Glutamatergic neuron (in vitro differentiated cells): ENCODE measurements at regions not wholly inside any gene's neighbourhood (a gene's known extent, or its start where the extent isn't known, plus 50 kb on each side); places are given as distances from the start of the nearest gene placed in this dataset.

ENCODE experiments used
- DNase-seq: peaks from one replicate; pipeline ENCODE4 v3.0.0; 2022
- H3K27ac Mint-ChIP-seq: one replicate; pipeline ENCODE4 v1.8.0; 2020; ENCODE audit warnings: mild to moderate bottlenecking, mixed read lengths, inconsistent platforms; ENCODE audit not compliant: unreplicated experiment
- H3K27me3 Mint-ChIP-seq: one replicate; pipeline ENCODE4 v1.8.0; 2020; ENCODE audit warnings: mild to moderate bottlenecking, moderate library complexity, mixed read lengths, inconsistent platforms; ENCODE audit not compliant: unreplicated experiment
- H3K36me3 Mint-ChIP-seq: one replicate; pipeline ENCODE4 v1.8.0; 2020; ENCODE audit warnings: mild to moderate bottlenecking, mixed read lengths, inconsistent platforms; ENCODE audit not compliant: unreplicated experiment
- H3K4me1 Mint-ChIP-seq: one replicate; pipeline ENCODE4 v1.8.0; 2020; ENCODE audit warnings: mild to moderate bottlenecking, low read depth, mixed read lengths, inconsistent platforms; ENCODE audit not compliant: unreplicated experiment
- H3K4me3 Mint-ChIP-seq: one replicate; pipeline ENCODE4 v1.8.0; 2020; ENCODE audit warnings: mild to moderate bottlenecking, mixed read lengths, inconsistent platforms; ENCODE audit not compliant: unreplicated experiment
- H3K9me3 Mint-ChIP-seq: one replicate; pipeline ENCODE4 v1.8.0; 2020; ENCODE audit warnings: mild to moderate bottlenecking, moderate library complexity, mixed read lengths, inconsistent platforms; ENCODE audit not compliant: unreplicated experiment
- CTCF ChIP-seq: fragments of 200-600 bp; sonication (generic); IDR thresholded peaks from one replicate; pipeline ENCODE4 v1.5.0; 2021; ENCODE audit not compliant: partially characterized antibody, unreplicated experiment

GRCh38 chr5:17326600-17327037 is 109.2 kb downstream of the BASP1 start:
- TF ChIP-seq CTCF = no peak
- Mint-ChIP-seq H3K27me3 (peaks cover 2% of the 10 kb centered on the region), H3K27ac (peak overlapping the region; percentile 84), H3K9me3 (no peaks in the 10 kb centered on the region), H3K4me1 (peaks cover 16% of the 10 kb centered on the region), H3K4me3 (no peak overlapping the region), H3K36me3 (peaks cover 8% of the 10 kb centered on the region)
- DNase-seq = no peak

- peak overlapping the region; percentile 84 for H3K27ac Mint-ChIP-seq
- no peak overlapping the region for H3K4me3 Mint-ChIP-seq
- peaks cover 2% of the 10 kb centered on the region for H3K27me3 Mint-ChIP-seq
- peaks cover 10% of the 10 kb centered on the region for H3K36me3 Mint-ChIP-seq
- DNase-seq = no peak
- peaks cover 16% of the 10 kb centered on the region for H3K4me1 Mint-ChIP-seq
- no peaks in the 10 kb centered on the region for H3K9me3 Mint-ChIP-seq
- no peak for TF ChIP-seq CTCF
Measured at GRCh38 chr5:17327048-17327625, 109.7 kb downstream of the BASP1 start.

GRCh38 chr5:17329571-17329970 is 112.1 kb downstream of the BASP1 start:
- Mint-ChIP-seq H3K27ac (no peak overlapping the region), H3K4me1 (peaks cover 16% of the 10 kb centered on the region), H3K4me3 (no peak overlapping the region), H3K9me3 (no peaks in the 10 kb centered on the region), H3K36me3 (peaks cover 13% of the 10 kb centered on the region), H3K27me3 (peaks cover 2% of the 10 kb centered on the region)
- no peak for TF ChIP-seq CTCF
- no peak for DNase-seq

GRCh38 chr5:17330386-17330785 is 113.0 kb downstream of the BASP1 start:
- Mint-ChIP-seq H3K27me3 (peaks cover 2% of the 10 kb centered on the region), H3K9me3 (no peaks in the 10 kb centered on the region), H3K27ac (no peak overlapping the region), H3K4me3 (no peak overlapping the region), H3K4me1 (peaks cover 16% of the 10 kb centered on the region), H3K36me3 (peaks cover 13% of the 10 kb centered on the region)
- TF ChIP-seq CTCF = no peak
- DNase-seq = no peak

- peaks cover 2% of the 10 kb centered on the region for H3K9me3 Mint-ChIP-seq
- H3K4me1 Mint-ChIP-seq = peaks cover 19% of the 10 kb centered on the region
- no peak for DNase-seq
- peaks cover 3% of the 10 kb centered on the region for H3K27me3 Mint-ChIP-seq
- TF ChIP-seq CTCF = no peak
- H3K27ac Mint-ChIP-seq = no peak overlapping the region
- H3K4me3 Mint-ChIP-seq = no peak overlapping the region
- peaks cover 16% of the 10 kb centered on the region for H3K36me3 Mint-ChIP-seq
Measured at GRCh38 chr5:17331651-17332050, 114.2 kb downstream of the BASP1 start.
